ENCODE measurements at regions not wholly inside any gene's neighbourhood (a gene's known extent, or its start where the extent isn't known, plus 50 kb on each side); places are given as distances from the start of the nearest gene placed in this dataset.

GRCh38 chr10:44457259-44457658 is 72.4 kb upstream of the CXCL12 start:
- H3K4me3 ChIP-seq: no peak overlapping the region
- 94 to 95% methylated on average over 2 of the region's 2 CpGs for WGBS, 2 donors (ENCODE audit: low coverage in 1 of 2)
- no peak for TF ChIP-seq POLR2AphosphoS5 (IDR thresholded peaks at IDR 0.05)
- H3K27me3 ChIP-seq: peaks cover 8% of the 10 kb centered on the region
- no peak for ATAC-seq
- H3K9me3 ChIP-seq: no peaks in the 10 kb centered on the region
- H3K27ac ChIP-seq: no peak overlapping the region
- no peaks in the 10 kb centered on the region for H3K36me3 ChIP-seq
- H3K4me1 ChIP-seq: no peaks in the 10 kb centered on the region

- TF ChIP-seq POLR2A (IDR thresholded peaks at IDR 0.05) (no peak), CTCF (IDR thresholded peaks at IDR 0.05) (no peak), POLR2AphosphoS5 (IDR thresholded peaks at IDR 0.05) (no peak), EP300 (IDR thresholded peaks at IDR 0.05) (no peak)
- Histone ChIP-seq H3K4me1 (peaks cover 0 to 8% (median 0%) of the 10 kb centered on the region in 3 donors), H3K36me3 (no peaks in the 10 kb centered on the region), H3K27me3 (peaks cover 8% of the 10 kb centered on the region), H3K9me3 (no peaks in the 10 kb centered on the region), H3K4me3 (no peak overlapping the region), H3K27ac (no peak overlapping the region)
- no peak for ATAC-seq
- 80% methylated on average over 1 of the region's 7 CpGs; no CpG with 5 or more reads in 1 of the 2 donors for WGBS, 2 donors (ENCODE audit: low coverage in 1 of 2)
Measured at GRCh38 chr10:44458671-44459413, 73.9 kb upstream of the CXCL12 start.

- Histone ChIP-seq H3K27ac (no peak overlapping the region), H3K9me3 (no peaks in the 10 kb centered on the region), H3K36me3 (no peaks in the 10 kb centered on the region), H3K4me1 (peaks cover 0 to 10% (median 0%) of the 10 kb centered on the region in 3 donors), H3K4me3 (no peak overlapping the region), H3K27me3 (peaks cover 8% of the 10 kb centered on the region)
- TF ChIP-seq POLR2AphosphoS5 (IDR thresholded peaks at IDR 0.05): no peak
- TF ChIP-seq CTCF (IDR thresholded peaks at IDR 0.05): no peak
- no peak for TF ChIP-seq POLR2A (IDR thresholded peaks at IDR 0.05)
- TF ChIP-seq EP300 (IDR thresholded peaks at IDR 0.05): no peak
- no peak for ATAC-seq
- WGBS, 2 donors (ENCODE audit: low coverage in 1 of 2): 43 to 62% methylated on average over 2 of the region's 2 CpGs
Measured at GRCh38 chr10:44459671-44460070, 74.8 kb upstream of the CXCL12 start.

GRCh38 chr10:44460416-44460815 is 75.5 kb upstream of the CXCL12 start:
- Histone ChIP-seq H3K4me3 (no peak overlapping the region), H3K27ac (no peak overlapping the region), H3K9me3 (no peaks in the 10 kb centered on the region), H3K27me3 (peaks cover 8% of the 10 kb centered on the region), H3K36me3 (no peaks in the 10 kb centered on the region), H3K4me1 (peaks cover 0 to 10% (median 0%) of the 10 kb centered on the region in 3 donors)
- 100% methylated on average over 1 of the region's 1 CpG; no CpG with 5 or more reads in 1 of the 2 donors for WGBS, 2 donors (ENCODE audit: low coverage in 1 of 2)
- TF ChIP-seq EP300 (IDR thresholded peaks at IDR 0.05) (no peak), POLR2AphosphoS5 (IDR thresholded peaks at IDR 0.05) (no peak), CTCF (IDR thresholded peaks at IDR 0.05) (no peak), POLR2A (IDR thresholded peaks at IDR 0.05) (no peak)
- no peak for ATAC-seq

GRCh38 chr10:44462338-44462914 is 77.5 kb upstream of the CXCL12 start:
- Histone ChIP-seq H3K4me3 (no peak overlapping the region), H3K9me3 (no peaks in the 10 kb centered on the region), H3K36me3 (no peaks in the 10 kb centered on the region), H3K27me3 (peaks cover 8% of the 10 kb centered on the region), H3K27ac (no peak overlapping the region), H3K4me1 (peaks cover 0 to 10% (median 0%) of the 10 kb centered on the region in 3 donors)
- WGBS, 2 donors (ENCODE audit: low coverage in 1 of 2): 82 to 89% methylated on average over 5 of the region's 7 CpGs
- ATAC-seq: no peak
- TF ChIP-seq POLR2AphosphoS5 (IDR thresholded peaks at IDR 0.05) (no peak), EP300 (IDR thresholded peaks at IDR 0.05) (no peak), POLR2A (IDR thresholded peaks at IDR 0.05) (no peak), CTCF (IDR thresholded peaks at IDR 0.05) (no peak)
